Karpas-422 (cell line): ENCODE measurements at regions not wholly inside any gene's neighbourhood (a gene's known extent, or its start where the extent isn't known, plus 50 kb on each side); places are given as distances from the start of the nearest gene placed in this dataset.

ENCODE experiments used
- DNase-seq: peaks from one replicate; pipeline ENCODE4 v3.0.0-alpha.2; 2015
- H2AFZ ChIP-seq: fragments of 200-600 bp; sonication (generic); 2 replicates; pipeline ENCODE4 v1.6.1; 2014; ENCODE audit warnings: antibody characterized with exemption, low read length, mixed read lengths
- H3K27ac ChIP-seq: fragments of 200-600 bp; sonication (generic); 2 replicates; pipeline ENCODE4 v1.5.1; 2014; ENCODE audit warnings: mild to moderate bottlenecking, low read length, moderate library complexity
- H3K27me3 ChIP-seq: fragments of 200-600 bp; sonication (generic); 2 replicates; pipeline ENCODE4 v1.6.1; 2014; ENCODE audit warnings: low read length, mixed read lengths
- H3K36me3 ChIP-seq: fragments of 200-600 bp; sonication (generic); 2 replicates; pipeline ENCODE4 v1.6.1; 2014; ENCODE audit warnings: low read length, mixed read lengths; ENCODE audit not compliant: insufficient read depth
- H3K4me1 ChIP-seq: fragments of 200-600 bp; sonication (generic); 2 replicates; pipeline ENCODE4 v1.6.1; 2014; ENCODE audit warnings: mild to moderate bottlenecking, low read length, mixed read lengths
- H3K4me2 ChIP-seq: fragments of 200-600 bp; sonication (generic); 2 replicates; pipeline ENCODE4 v1.6.1; 2014; ENCODE audit warnings: low read length, low read depth, mild to moderate bottlenecking; ENCODE audit not compliant: poor library complexity, severe bottlenecking
- H3K4me3 ChIP-seq: fragments of 200-600 bp; sonication (generic); 2 replicates; pipeline ENCODE4 v1.5.1; 2014; ENCODE audit warnings: mild to moderate bottlenecking, antibody characterized with exemption, low read length, mixed read lengths
- H3K79me2 ChIP-seq: fragments of 200-600 bp; sonication (generic); 2 replicates; pipeline ENCODE4 v1.6.1; 2014; ENCODE audit warnings: mild to moderate bottlenecking, low read length, mixed read lengths
- H3K9ac ChIP-seq: fragments of 200-600 bp; sonication (generic); 2 replicates; pipeline ENCODE4 v1.6.0; 2014; ENCODE audit warnings: low read length
- H3K9me2 ChIP-seq: fragments of 200-600 bp; sonication (generic), shearing (Covaris generic); replicated peaks from 2 replicates; pipeline ENCODE4 v1.6.0; 2014; ENCODE audit warnings: mild to moderate bottlenecking, low read length, moderate library complexity; ENCODE audit not compliant: insufficient read depth
- H3K9me3 ChIP-seq: fragments of 300-700, 200-600 bp; sonication (generic); 2 replicates; pipeline ENCODE4 v1.6.1; 2014; ENCODE audit warnings: low read length, mixed read lengths
- H4K20me1 ChIP-seq: fragments of 200-600 bp; sonication (generic); 2 replicates; pipeline ENCODE4 v1.6.1; 2014; ENCODE audit warnings: mild to moderate bottlenecking, antibody characterized with exemption, low read length, low read depth; ENCODE audit not compliant: insufficient read depth

DNA sequence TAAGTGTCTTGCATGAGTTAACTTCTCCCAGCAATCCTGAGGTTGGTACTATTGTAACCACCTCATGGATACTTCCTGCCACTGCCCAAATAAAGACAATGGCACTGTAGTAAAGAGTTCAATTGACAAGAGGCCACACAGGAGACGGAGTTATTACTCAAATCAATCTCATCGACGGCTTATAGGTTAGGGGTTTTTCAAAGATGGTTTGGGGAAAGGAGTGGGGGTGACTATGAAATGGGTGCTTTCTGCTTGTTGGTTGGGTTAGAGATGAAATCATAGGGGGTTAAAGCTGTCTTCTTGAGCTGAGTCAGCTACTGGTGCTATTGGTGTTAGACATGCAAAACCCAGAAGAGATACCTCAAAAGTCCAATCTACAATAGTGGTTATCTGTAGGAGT, 1258.0 kb upstream of the ZEB2 start:
- no peak for DNase-seq
- Histone ChIP-seq H3K9me2 (no peaks in the 10 kb centered on the region), H3K4me1 (peaks cover 5% of the 10 kb centered on the region), H3K4me2 (no peak overlapping the region), H3K4me3 (no peak overlapping the region), H3K79me2 (no peaks in the 10 kb centered on the region), H3K9ac (no peak overlapping the region), H3K27ac (no peak overlapping the region), H2AFZ (no peak overlapping the region), H3K36me3 (no peaks in the 10 kb centered on the region), H4K20me1 (no peaks in the 10 kb centered on the region), H3K9me3 (no peaks in the 10 kb centered on the region), H3K27me3 (no peaks in the 10 kb centered on the region)

DNA sequence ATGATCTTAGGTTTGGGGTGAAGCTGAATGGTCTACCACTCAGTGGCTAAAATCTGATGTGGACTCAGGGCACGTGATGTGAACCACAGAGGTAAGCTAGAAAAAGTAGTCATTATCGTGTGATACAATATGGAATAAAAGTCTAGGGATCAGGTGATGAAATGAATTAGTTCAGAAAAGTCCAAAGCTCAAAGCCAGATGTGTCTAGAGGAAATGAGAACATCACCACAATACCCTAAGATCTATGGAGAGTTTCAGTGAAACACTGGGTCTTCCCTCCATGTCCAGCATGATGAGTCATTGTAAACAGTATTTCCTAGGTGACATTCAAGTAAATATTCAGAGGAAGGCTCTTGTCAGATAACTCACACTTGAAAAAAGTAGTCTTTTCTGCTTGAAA, 1257.4 kb upstream of the ZEB2 start:
- Histone ChIP-seq H4K20me1 (no peaks in the 10 kb centered on the region), H3K4me3 (no peak overlapping the region), H3K9me2 (no peaks in the 10 kb centered on the region), H3K4me1 (peaks cover 5% of the 10 kb centered on the region), H3K27ac (no peak overlapping the region), H2AFZ (no peak overlapping the region), H3K4me2 (no peak overlapping the region), H3K9ac (no peak overlapping the region), H3K27me3 (no peaks in the 10 kb centered on the region), H3K79me2 (no peaks in the 10 kb centered on the region), H3K36me3 (no peaks in the 10 kb centered on the region), H3K9me3 (no peaks in the 10 kb centered on the region)
- no peak for DNase-seq

DNA sequence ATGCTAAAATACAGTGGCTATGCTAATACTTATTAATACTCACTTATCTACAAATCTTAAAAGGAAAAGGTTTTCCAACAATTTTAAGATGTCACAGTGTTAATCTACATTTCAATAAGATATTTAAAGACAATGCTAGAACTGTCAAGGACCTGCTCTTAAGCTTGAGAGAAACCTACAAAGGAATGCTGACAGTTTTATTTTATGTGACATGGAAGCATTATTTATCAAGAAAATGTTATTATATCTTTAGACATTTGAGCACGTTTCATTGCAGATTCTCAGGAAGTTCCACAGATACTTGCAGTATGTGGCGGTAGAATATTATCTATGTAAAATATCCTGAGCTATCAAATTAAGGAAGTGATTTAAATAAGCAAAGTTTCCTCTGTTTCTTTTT, 1255.7 kb upstream of the ZEB2 start:
- Histone ChIP-seq H3K4me2 (no peak overlapping the region), H3K9me3 (no peaks in the 10 kb centered on the region), H3K4me3 (no peak overlapping the region), H3K9me2 (no peaks in the 10 kb centered on the region), H3K27ac (no peak overlapping the region), H3K27me3 (no peaks in the 10 kb centered on the region), H3K4me1 (peaks cover 17% of the 10 kb centered on the region), H3K79me2 (no peaks in the 10 kb centered on the region), H3K36me3 (no peaks in the 10 kb centered on the region), H2AFZ (no peak overlapping the region), H4K20me1 (no peaks in the 10 kb centered on the region), H3K9ac (no peak overlapping the region)
- DNase-seq, result no peak

DNA sequence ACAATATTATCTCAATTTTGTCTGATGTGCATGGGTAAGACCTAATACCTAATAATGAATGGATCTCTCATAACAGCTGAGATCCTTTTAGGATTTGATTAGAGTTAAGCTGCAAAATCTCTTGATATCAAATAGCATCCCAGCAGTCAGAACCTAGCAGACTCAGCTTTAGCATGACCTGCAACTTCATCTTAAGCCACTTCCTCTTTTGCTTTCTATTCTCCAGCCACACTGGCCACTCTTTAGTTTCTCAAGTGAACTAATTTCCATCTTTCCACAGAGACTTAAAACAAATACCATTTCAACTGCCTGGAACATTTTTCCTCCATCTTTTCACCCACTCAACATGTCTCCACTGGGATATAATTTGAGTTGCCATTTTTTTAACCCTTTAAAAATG, 1251.6 kb upstream of the ZEB2 start:
- H3K9me3 ChIP-seq, result no peaks in the 10 kb centered on the region
- H3K9me2 ChIP-seq, result no peaks in the 10 kb centered on the region
- H3K4me2 ChIP-seq, result peak overlapping the region; percentile 22
- DNase-seq, result peak; percentile 68
- no peaks in the 10 kb centered on the region for H3K79me2 ChIP-seq
- no peak overlapping the region for H2AFZ ChIP-seq
- H3K36me3 ChIP-seq, result no peaks in the 10 kb centered on the region
- no peaks in the 10 kb centered on the region for H4K20me1 ChIP-seq
- no peak overlapping the region for H3K4me3 ChIP-seq
- H3K27me3 ChIP-seq, result no peaks in the 10 kb centered on the region
- H3K27ac ChIP-seq, result no peak overlapping the region
- H3K9ac ChIP-seq, result no peak overlapping the region
- H3K4me1 ChIP-seq, result peaks cover 17% of the 10 kb centered on the region

- Histone ChIP-seq H3K79me2 (no peaks in the 10 kb centered on the region), H3K9ac (no peak overlapping the region), H3K4me3 (no peak overlapping the region), H3K9me3 (no peaks in the 10 kb centered on the region), H3K36me3 (no peaks in the 10 kb centered on the region), H4K20me1 (no peaks in the 10 kb centered on the region), H2AFZ (no peak overlapping the region), H3K27ac (no peak overlapping the region), H3K27me3 (no peaks in the 10 kb centered on the region), H3K4me2 (no peak overlapping the region), H3K9me2 (no peaks in the 10 kb centered on the region), H3K4me1 (peaks cover 12% of the 10 kb centered on the region)
- DNase-seq, result no peak
Observed at GRCh38 chr2:145769011-145769716, 1249.2 kb upstream of the ZEB2 start.

GRCh38 chr2:145765874-145766273, 1246.0 kb upstream of the ZEB2 start:
- no peak for DNase-seq

DNA sequence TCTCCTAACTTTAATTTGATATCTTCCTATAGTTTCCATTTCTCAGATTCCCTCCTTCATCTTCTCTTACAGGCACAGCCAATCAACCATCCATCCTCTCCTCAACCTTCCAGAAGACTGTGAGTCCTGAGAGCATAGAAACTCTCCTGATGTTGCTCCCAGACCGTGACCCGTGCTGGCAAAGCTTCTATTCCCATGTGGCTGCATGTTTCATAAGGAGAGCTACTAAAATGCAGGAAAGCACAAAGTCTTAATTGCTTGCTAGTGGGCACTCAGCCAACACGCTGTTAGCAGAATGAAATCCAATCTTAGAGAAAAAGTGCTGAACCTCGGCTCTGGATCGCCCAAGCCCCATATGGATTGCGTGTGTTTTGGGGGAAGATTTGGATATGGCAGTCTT, 1244.7 kb upstream of the ZEB2 start:
- Histone ChIP-seq H3K27ac (no peak overlapping the region), H3K36me3 (no peaks in the 10 kb centered on the region), H3K9ac (no peak overlapping the region), H2AFZ (no peak overlapping the region), H3K9me2 (no peaks in the 10 kb centered on the region), H3K9me3 (no peaks in the 10 kb centered on the region), H3K4me1 (no peaks in the 10 kb centered on the region), H3K27me3 (no peaks in the 10 kb centered on the region), H3K79me2 (no peaks in the 10 kb centered on the region), H3K4me3 (no peak overlapping the region), H3K4me2 (no peak overlapping the region), H4K20me1 (no peaks in the 10 kb centered on the region)
- DNase-seq, result no peak

More at GRCh38 chr2:145765874-145766273, 1246.0 kb upstream of the ZEB2 start:
- Histone ChIP-seq H3K9me2 (no peaks in the 10 kb centered on the region), H3K27me3 (no peaks in the 10 kb centered on the region), H3K4me2 (no peak overlapping the region), H4K20me1 (no peaks in the 10 kb centered on the region), H3K4me3 (no peak overlapping the region), H3K9ac (no peak overlapping the region), H3K79me2 (no peaks in the 10 kb centered on the region), H2AFZ (no peak overlapping the region), H3K36me3 (no peaks in the 10 kb centered on the region), H3K9me3 (no peaks in the 10 kb centered on the region), H3K27ac (no peak overlapping the region), H3K4me1 (peaks cover under 1% of the 10 kb centered on the region; the same call in 1 of the 2 replicates)

DNA sequence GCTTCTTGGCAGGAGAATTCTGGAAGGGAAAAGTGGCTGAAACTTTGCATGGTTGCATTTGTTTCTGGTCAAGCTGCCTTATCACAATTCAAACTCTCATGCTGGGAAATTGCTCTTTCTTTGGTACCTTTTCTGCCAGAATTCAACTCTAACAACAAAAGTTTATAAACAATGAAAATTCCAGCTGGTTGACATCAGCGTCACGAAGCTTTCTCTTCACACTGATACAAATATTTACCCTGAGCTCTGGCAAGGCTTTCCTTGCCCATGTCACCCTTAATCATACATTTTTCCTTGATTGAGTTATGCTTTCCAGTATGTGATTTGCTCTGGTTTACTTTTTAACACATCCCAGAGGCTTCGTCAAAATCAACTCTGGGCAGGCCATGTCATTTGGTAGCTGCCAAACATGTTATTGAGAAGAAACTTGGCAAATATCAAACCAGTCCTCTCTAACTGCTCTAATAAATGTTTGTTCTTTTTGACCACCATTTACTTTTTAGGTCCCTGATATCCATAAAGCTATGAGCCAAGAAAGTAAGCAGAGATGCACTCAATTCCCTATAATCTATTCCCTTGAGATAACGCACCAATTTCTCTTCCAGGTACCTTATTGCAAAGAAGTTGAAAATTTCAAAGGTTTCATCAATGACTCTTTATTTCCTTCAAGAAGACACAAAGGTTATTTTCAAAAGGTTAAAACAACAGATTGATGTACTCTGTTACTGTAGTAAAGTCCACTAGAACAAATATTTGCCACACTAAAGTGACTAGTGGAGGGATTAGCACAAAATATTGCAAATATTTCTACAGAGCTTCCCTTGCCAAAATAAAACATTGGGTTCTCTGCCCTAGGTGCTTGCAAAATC, 1241.1 kb upstream of the ZEB2 start:
- no peak overlapping the region for H3K9ac ChIP-seq
- no peaks in the 10 kb centered on the region for H3K79me2 ChIP-seq
- DNase-seq, result no peak
- no peaks in the 10 kb centered on the region for H3K27me3 ChIP-seq
- H2AFZ ChIP-seq, result no peak overlapping the region
- H3K27ac ChIP-seq, result no peak overlapping the region
- H4K20me1 ChIP-seq, result no peaks in the 10 kb centered on the region
- H3K4me2 ChIP-seq, result no peak overlapping the region
- H3K9me3 ChIP-seq, result no peaks in the 10 kb centered on the region
- H3K9me2 ChIP-seq, result no peaks in the 10 kb centered on the region
- no peaks in the 10 kb centered on the region for H3K36me3 ChIP-seq
- no peak overlapping the region for H3K4me3 ChIP-seq
- no peaks in the 10 kb centered on the region for H3K4me1 ChIP-seq
